ENCODE measurements at regions not wholly inside any gene's neighbourhood (a gene's known extent, or its start where the extent isn't known, plus 50 kb on each side); places are given as distances from the start of the nearest gene placed in this dataset. TPM values are rescaled to one million over a fixed set of nuclear protein-coding genes. Genes with fewer than 3 reads are reported as not detected.
A peak's percentile ranks its signal among the peaks of the same experiment; 100 is the strongest.

DNA sequence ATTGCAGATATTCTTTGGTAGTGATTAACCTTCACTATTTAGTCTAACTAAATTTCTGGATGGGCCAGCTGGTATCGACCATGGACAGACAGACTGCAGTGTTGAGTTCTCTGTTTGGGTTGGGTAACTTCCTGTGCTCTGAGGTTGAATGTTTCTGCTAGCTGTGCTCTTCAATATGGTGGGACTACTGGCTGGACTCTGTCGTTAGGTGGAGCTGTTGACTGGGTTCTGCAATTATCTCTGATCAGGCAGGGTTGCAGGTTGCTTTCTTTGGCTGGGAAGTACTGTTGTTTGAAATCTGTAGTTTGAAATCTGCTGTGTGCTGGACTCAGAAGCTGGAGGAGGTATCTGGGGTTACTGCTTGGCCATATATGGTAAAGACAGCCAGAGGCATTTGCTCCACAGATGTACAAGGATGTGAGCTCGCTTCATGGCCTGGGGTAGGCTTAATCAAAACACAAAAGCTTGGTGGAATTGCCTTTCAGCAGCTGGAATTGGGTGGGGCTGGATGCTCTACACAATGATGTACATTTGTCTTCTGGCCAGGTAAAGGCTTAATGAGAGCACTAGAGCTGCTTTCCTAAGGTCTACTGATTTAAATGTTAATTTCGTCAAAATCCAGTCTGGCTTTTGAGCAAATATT is 1472.0 kb downstream of the FAM133A start:
- DNase-seq: no peak
- WGBS, 2 experiments (ENCODE audit: low coverage in 1 of 2, low lambda C conversion rate in 2 of 2, missing lambda C conversion rate in 2 of 2): 5 to 9% methylated on average over 4 of the region's 4 CpGs
- H3K4me3 ChIP-seq: no peak overlapping the region
- no peak for TF ChIP-seq EZH2 (IDR thresholded peaks at IDR 0.05; ENCODE audit: insufficient read depth, poor library complexity, severe bottlenecking)
- TF ChIP-seq EZH2phosphoT487 (IDR thresholded peaks at IDR 0.05; ENCODE audit: insufficient read depth, low read depth): no peak
- no peaks in the 10 kb centered on the region for H3K36me3 ChIP-seq (ENCODE audit: low read depth)
- in situ Hi-C loops (cut with MboI): no loop called here
- no peaks in the 10 kb centered on the region for H3F3A ChIP-seq (ENCODE audit: insufficient read depth)
- no peaks in the 10 kb centered on the region for H3K9me2 ChIP-seq (ENCODE audit: insufficient read depth)
- H3K27ac ChIP-seq: no peak overlapping the region
- no peak overlapping the region for H3K9ac ChIP-seq
- no peaks in the 10 kb centered on the region for H3K27me3 ChIP-seq (replicated peaks; ENCODE audit: insufficient read depth)
- H4K20me1 ChIP-seq (ENCODE audit: insufficient read depth): no peaks in the 10 kb centered on the region
- H3K79me2 ChIP-seq (ENCODE audit: insufficient read depth): no peaks in the 10 kb centered on the region
- H3K4me2 ChIP-seq (ENCODE audit: unreplicated experiment): no peak overlapping the region
- H3K4me1 ChIP-seq (ENCODE audit: insufficient read depth): no peaks in the 10 kb centered on the region
- no peaks in the 10 kb centered on the region for H3K9me3 ChIP-seq (ENCODE audit: low read depth)
- no peak overlapping the region for H2AFZ ChIP-seq

DNA sequence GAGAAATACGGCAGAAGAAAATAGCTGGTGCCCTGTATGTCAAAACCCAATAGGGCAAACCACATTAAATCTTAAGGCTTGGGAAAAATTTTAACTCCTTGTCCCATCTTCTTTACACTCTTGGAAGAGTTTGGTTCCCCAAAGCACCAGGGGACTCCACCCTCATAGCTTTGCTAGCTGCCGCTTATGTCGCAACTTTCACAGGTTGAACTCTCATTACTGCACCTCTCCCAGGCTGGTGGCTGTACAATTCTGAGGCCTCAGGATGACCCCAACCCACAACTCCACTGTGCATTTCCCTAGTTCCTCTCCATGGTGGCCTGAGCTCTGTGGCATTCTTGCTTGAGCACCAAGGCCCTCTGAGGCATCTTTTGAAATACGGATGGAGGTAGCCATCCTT is 1478.8 kb downstream of the FAM133A start:
- Histone ChIP-seq H3K4me1 (ENCODE audit: insufficient read depth) (no peaks in the 10 kb centered on the region), H3K79me2 (ENCODE audit: insufficient read depth) (no peaks in the 10 kb centered on the region), H3K27ac (no peak overlapping the region), H3K36me3 (ENCODE audit: low read depth) (no peaks in the 10 kb centered on the region), H3K4me2 (ENCODE audit: unreplicated experiment) (no peak overlapping the region), H3K9me3 (ENCODE audit: low read depth) (no peaks in the 10 kb centered on the region), H3K9me2 (ENCODE audit: insufficient read depth) (no peaks in the 10 kb centered on the region), H3F3A (ENCODE audit: insufficient read depth) (no peaks in the 10 kb centered on the region), H3K9ac (no peak overlapping the region), H4K20me1 (ENCODE audit: insufficient read depth) (no peaks in the 10 kb centered on the region), H3K4me3 (no peak overlapping the region), H3K27me3 (replicated peaks; ENCODE audit: insufficient read depth) (no peaks in the 10 kb centered on the region), H2AFZ (no peak overlapping the region)
- whole genome bisulfite sequencing, 2 experiments (ENCODE audit: low coverage in 1 of 2, low lambda C conversion rate in 2 of 2, missing lambda C conversion rate in 2 of 2): 54 to 68% methylated on average over 2 to 4 of the region's 4 CpGs
- in situ Hi-C loops (cut with MboI): no loop called here
- no peak for DNase-seq
- TF ChIP-seq EZH2 (IDR thresholded peaks at IDR 0.05; ENCODE audit: insufficient read depth, poor library complexity, severe bottlenecking) (no peak), EZH2phosphoT487 (IDR thresholded peaks at IDR 0.05; ENCODE audit: insufficient read depth, low read depth) (no peak)

DNA sequence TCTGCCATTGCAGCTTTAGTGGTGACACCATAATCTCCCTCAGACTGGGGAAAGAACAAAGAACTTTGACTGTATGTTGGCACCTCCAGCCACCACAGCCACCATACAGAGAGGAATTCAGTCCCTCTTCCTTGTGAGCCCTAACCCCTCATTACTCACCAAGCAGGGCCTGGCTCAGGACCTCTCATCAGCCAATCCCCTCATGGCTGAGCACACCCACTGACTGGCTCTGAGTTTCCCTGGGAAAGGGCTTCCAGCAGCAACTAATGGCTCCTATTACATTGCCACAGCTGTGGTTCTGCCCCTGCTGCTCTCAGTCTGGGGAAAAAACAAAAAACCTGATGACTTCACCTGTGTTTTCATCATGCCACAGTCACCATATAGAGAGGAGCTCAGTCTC is 1482.6 kb downstream of the FAM133A start:
- Histone ChIP-seq H3K27ac (no peak overlapping the region), H3K9me2 (ENCODE audit: insufficient read depth) (no peaks in the 10 kb centered on the region), H3F3A (ENCODE audit: insufficient read depth) (no peaks in the 10 kb centered on the region), H3K9me3 (ENCODE audit: low read depth) (no peaks in the 10 kb centered on the region), H3K4me3 (no peak overlapping the region), H4K20me1 (ENCODE audit: insufficient read depth) (no peaks in the 10 kb centered on the region), H3K4me1 (ENCODE audit: insufficient read depth) (no peaks in the 10 kb centered on the region), H3K36me3 (ENCODE audit: low read depth) (no peaks in the 10 kb centered on the region), H3K27me3 (replicated peaks; ENCODE audit: insufficient read depth) (no peaks in the 10 kb centered on the region), H2AFZ (no peak overlapping the region), H3K4me2 (ENCODE audit: unreplicated experiment) (no peak overlapping the region), H3K79me2 (ENCODE audit: insufficient read depth) (no peaks in the 10 kb centered on the region), H3K9ac (no peak overlapping the region)
- DNase-seq: no peak
- TF ChIP-seq EZH2 (IDR thresholded peaks at IDR 0.05; ENCODE audit: insufficient read depth, poor library complexity, severe bottlenecking): no peak
- in situ Hi-C loops (cut with MboI): no loop called here

MicroRNAs in the stretch of these regions (microRNA counts, 767-probe panel; counts per million panel counts)
- microRNA hsa-miR-548m: 447 counts per million, percentile 86 among the panel's probes with 10 or more counts

Small RNA genes lying in the stretch of these regions (microRNA-seq; reads per million reads assigned to microRNA genes)
- gene MIR548M (ENCODE audit: borderline number of aligned reads): not detected

Small RNA genes lying in the stretch of these regions (small RNA-seq; reads per million reads assigned to genes)
- not detected for gene MIR548M (ENCODE audit: low read depth, low replicate concordance)

All from GM23248 (cell line).